Chondrocyte (in vitro differentiated cells): ENCODE measurements at regions not wholly inside any gene's neighbourhood (a gene's known extent, or its start where the extent isn't known, plus 50 kb on each side); places are given as distances from the start of the nearest gene placed in this dataset.

Source experiments
- DNase-seq: peaks from one replicate; pipeline ENCODE4 v3.0.0; 2021; ENCODE audit warnings: mixed read lengths, low spot score
- H3K27ac Mint-ChIP-seq: one replicate; pipeline ENCODE4 v1.8.0; 2021; ENCODE audit warnings: mild to moderate bottlenecking, moderate library complexity, mixed read lengths; ENCODE audit not compliant: unreplicated experiment
- H3K27me3 Mint-ChIP-seq: 2 replicates; pipeline ENCODE4 v1.8.0; 2021; ENCODE audit warnings: low read depth, mixed read lengths
- H3K36me3 Mint-ChIP-seq: 2 replicates; pipeline ENCODE4 v1.8.0; 2021; ENCODE audit warnings: low read depth, mixed read lengths
- H3K4me1 Mint-ChIP-seq: 2 replicates; pipeline ENCODE4 v1.8.0; 2021; ENCODE audit warnings: low read depth, mild to moderate bottlenecking, mixed read lengths
- H3K4me3 Mint-ChIP-seq: one replicate; pipeline ENCODE4 v1.8.0; 2021; ENCODE audit warnings: mild to moderate bottlenecking, moderate library complexity, mixed read lengths; ENCODE audit not compliant: unreplicated experiment
- H3K9me3 Mint-ChIP-seq: 2 replicates; pipeline ENCODE4 v1.8.0; 2021; ENCODE audit warnings: low read depth, mixed read lengths
- TF ChIP-seq, protein P1 (sequence below): fragments of 200-600 bp; sonication (generic); IDR thresholded peaks from 2 replicates; pipeline ENCODE4 v1.5.0; 2021; ENCODE audit warnings: antibody characterized with exemption, mild to moderate bottlenecking, moderate library complexity

DNA sequence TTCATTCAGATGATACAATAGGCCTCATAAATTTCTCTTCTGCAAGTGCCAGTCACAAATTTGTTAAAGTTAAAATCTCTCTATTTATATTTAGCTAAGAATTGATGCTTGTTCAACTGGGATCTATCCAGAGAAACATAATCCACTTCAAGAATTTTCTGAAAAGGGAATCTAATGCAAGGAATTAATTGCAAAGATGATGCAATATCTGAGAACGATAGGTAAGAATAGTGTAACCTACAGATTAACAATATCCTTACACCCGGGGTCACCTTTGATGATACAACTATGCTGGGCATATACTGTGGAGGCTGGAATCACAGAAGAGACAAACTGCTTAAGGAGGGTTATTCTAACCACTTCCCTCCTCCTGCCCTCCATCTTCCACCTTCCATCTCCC lies 295.1 kb downstream of the FOXG1 start:
- H3K27ac Mint-ChIP-seq, result no peak overlapping the region
- H3K27me3 Mint-ChIP-seq, result peaks cover 1% of the 10 kb centered on the region
- no peaks in the 10 kb centered on the region for H3K36me3 Mint-ChIP-seq
- no peak for DNase-seq
- H3K4me1 Mint-ChIP-seq, result no peaks in the 10 kb centered on the region
- TF ChIP-seq, protein P1, sequence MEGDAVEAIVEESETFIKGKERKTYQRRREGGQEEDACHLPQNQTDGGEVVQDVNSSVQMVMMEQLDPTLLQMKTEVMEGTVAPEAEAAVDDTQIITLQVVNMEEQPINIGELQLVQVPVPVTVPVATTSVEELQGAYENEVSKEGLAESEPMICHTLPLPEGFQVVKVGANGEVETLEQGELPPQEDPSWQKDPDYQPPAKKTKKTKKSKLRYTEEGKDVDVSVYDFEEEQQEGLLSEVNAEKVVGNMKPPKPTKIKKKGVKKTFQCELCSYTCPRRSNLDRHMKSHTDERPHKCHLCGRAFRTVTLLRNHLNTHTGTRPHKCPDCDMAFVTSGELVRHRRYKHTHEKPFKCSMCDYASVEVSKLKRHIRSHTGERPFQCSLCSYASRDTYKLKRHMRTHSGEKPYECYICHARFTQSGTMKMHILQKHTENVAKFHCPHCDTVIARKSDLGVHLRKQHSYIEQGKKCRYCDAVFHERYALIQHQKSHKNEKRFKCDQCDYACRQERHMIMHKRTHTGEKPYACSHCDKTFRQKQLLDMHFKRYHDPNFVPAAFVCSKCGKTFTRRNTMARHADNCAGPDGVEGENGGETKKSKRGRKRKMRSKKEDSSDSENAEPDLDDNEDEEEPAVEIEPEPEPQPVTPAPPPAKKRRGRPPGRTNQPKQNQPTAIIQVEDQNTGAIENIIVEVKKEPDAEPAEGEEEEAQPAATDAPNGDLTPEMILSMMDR, result no peak
- peaks cover 7% of the 10 kb centered on the region for H3K9me3 Mint-ChIP-seq
- H3K4me3 Mint-ChIP-seq, result no peak overlapping the region

DNA sequence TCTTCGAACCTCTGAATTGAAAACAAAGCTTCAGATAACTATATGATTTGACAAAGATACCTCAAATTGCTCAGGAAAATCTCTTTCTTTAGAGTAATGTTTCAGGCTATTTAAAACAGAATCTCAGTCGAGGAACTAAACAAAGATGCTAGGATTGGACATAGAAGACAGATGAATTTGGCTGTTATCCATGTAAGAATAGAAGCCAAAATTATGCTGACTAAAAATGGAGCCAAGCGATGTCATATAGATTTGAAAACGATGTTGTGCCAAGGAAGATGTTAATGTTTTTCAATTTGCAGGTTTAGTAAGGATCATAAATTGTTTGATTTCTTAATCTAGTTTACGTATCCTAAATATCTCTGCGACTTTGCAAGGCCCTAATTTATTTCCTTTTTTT lies 295.9 kb downstream of the FOXG1 start:
- DNase-seq, result no peak
- peaks cover 7% of the 10 kb centered on the region for H3K9me3 Mint-ChIP-seq
- TF ChIP-seq, protein P1, result no peak
- no peaks in the 10 kb centered on the region for H3K4me1 Mint-ChIP-seq
- peaks cover 1% of the 10 kb centered on the region for H3K27me3 Mint-ChIP-seq
- no peak overlapping the region for H3K4me3 Mint-ChIP-seq
- no peak overlapping the region for H3K27ac Mint-ChIP-seq
- H3K36me3 Mint-ChIP-seq, result no peaks in the 10 kb centered on the region

DNA sequence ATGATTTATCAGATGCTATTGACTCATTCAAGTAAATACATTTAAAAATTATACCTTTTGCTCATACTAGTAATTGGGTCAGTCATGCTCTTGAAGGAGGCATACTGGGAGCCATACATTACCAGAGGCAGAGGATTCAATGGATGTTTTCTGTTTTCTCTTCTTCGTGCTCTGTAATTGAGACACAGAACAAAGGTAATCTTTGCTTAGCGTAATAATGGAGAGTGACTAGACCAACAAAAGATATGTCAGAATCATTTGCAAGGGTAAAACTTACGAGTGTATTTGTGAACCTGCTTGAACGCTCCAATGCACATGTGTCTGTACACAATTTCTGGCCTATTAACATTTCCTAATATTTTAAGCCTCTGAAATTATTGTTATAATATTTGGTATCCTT lies 296.4 kb downstream of the FOXG1 start:
- H3K4me1 Mint-ChIP-seq, result no peaks in the 10 kb centered on the region
- no peak for DNase-seq
- H3K9me3 Mint-ChIP-seq, result peaks cover 7% of the 10 kb centered on the region
- no peak overlapping the region for H3K27ac Mint-ChIP-seq
- peaks cover 1% of the 10 kb centered on the region for H3K27me3 Mint-ChIP-seq
- H3K36me3 Mint-ChIP-seq, result no peaks in the 10 kb centered on the region
- TF ChIP-seq, protein P1, result no peak
- H3K4me3 Mint-ChIP-seq, result no peak overlapping the region

DNA sequence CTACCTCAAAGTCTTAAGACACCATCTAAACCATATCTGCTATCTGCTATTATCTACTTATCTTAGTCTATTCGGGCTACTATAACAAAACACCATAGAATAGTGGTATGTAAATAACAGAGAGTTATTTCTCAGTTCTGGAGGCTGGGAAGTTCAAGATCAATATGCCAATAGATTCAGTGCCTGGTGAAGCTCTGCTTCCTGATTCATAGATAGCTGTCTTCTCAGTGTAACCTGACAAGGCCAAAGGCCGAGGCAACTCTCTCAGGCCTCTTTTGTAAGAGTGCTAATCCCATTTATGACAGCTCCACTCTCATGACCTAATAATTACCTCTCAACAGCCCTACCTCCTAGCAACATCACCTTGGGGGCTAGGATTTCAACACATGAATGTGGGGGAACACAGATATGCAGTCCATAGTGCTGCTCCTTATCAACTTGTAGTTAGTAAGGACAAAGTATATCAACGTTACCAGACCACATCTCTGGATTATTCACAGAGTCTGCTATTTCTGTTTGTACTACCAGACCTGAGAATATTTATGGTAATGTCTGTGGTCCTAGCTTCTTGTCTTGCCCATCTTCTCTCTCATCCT lies 297.8 kb downstream of the FOXG1 start:
- DNase-seq, result no peak
- TF ChIP-seq, protein P1, result no peak
- peaks cover 1% of the 10 kb centered on the region for H3K27me3 Mint-ChIP-seq
- no peaks in the 10 kb centered on the region for H3K36me3 Mint-ChIP-seq
- H3K27ac Mint-ChIP-seq, result no peak overlapping the region
- H3K4me1 Mint-ChIP-seq, result no peaks in the 10 kb centered on the region
- peaks cover 13% of the 10 kb centered on the region for H3K9me3 Mint-ChIP-seq
- H3K4me3 Mint-ChIP-seq, result no peak overlapping the region

DNA sequence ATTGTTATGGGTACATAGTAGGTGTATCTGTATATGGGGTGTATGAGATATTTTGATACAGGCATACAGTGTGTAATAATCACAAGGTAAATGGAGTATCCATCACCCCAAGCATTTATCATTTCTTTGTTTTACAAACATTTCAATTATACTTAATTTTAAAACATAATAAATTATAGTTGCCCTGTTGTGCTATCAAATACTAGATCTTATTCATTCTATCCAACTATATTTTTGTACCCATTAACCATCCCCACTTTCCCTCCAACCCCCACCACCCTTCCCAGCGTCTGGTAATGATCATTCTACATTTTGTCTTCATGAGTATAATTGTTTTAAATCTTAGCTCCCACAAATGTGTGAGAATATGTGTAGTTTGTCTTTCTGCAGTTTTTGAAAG lies 302.6 kb downstream of the FOXG1 start:
- H3K27me3 Mint-ChIP-seq, result no peaks in the 10 kb centered on the region
- DNase-seq, result no peak
- peaks cover 38% of the 10 kb centered on the region for H3K9me3 Mint-ChIP-seq
- H3K36me3 Mint-ChIP-seq, result no peaks in the 10 kb centered on the region
- TF ChIP-seq, protein P1, result no peak
- H3K27ac Mint-ChIP-seq, result no peak overlapping the region
- H3K4me1 Mint-ChIP-seq, result no peaks in the 10 kb centered on the region
- H3K4me3 Mint-ChIP-seq, result no peak overlapping the region
